ENCODE measurements at regions not wholly inside any gene's neighbourhood (a gene's known extent, or its start where the extent isn't known, plus 50 kb on each side); places are given as distances from the start of the nearest gene placed in this dataset.

- H3K9me3 ChIP-seq (ENCODE audit: low read depth) = no peaks in the 10 kb centered on the region
- H3K4me3 ChIP-seq = no peak overlapping the region
- H3K27me3 ChIP-seq = no peaks in the 10 kb centered on the region
- no peaks in the 10 kb centered on the region for H3K36me3 ChIP-seq
- H3K4me1 ChIP-seq (ENCODE audit: low read depth) = no peaks in the 10 kb centered on the region
- no peak for TF ChIP-seq CTCF (IDR thresholded peaks at IDR 0.05; ENCODE audit: low read depth, low read length)
- no peak for DNase-seq (ENCODE audit: low read depth in 1 of 2, low spot score in 1 of 2)
- H3K27ac ChIP-seq = no peak overlapping the region
Measured at GRCh38 chr1:219289171-219289570, 115.5 kb downstream of the LYPLAL1 start.

GRCh38 chr1:219283541-219283940 is 109.9 kb downstream of the LYPLAL1 start:
- no peak for TF ChIP-seq CTCF (IDR thresholded peaks at IDR 0.05; ENCODE audit: low read depth, low read length)
- Histone ChIP-seq H3K4me3 (no peak overlapping the region), H3K4me1 (ENCODE audit: low read depth) (no peaks in the 10 kb centered on the region), H3K36me3 (no peaks in the 10 kb centered on the region), H3K27ac (no peak overlapping the region), H3K27me3 (no peaks in the 10 kb centered on the region), H3K9me3 (ENCODE audit: low read depth) (no peaks in the 10 kb centered on the region)
- DNase-seq (ENCODE audit: low read depth in 1 of 2, low spot score in 1 of 2) = no peak

GRCh38 chr1:219281831-219282230 is 108.2 kb downstream of the LYPLAL1 start:
- TF ChIP-seq CTCF (IDR thresholded peaks at IDR 0.05; ENCODE audit: low read depth, low read length) = no peak
- Histone ChIP-seq H3K9me3 (ENCODE audit: low read depth) (no peaks in the 10 kb centered on the region), H3K36me3 (no peaks in the 10 kb centered on the region), H3K4me1 (ENCODE audit: low read depth) (no peaks in the 10 kb centered on the region), H3K27me3 (no peaks in the 10 kb centered on the region), H3K27ac (no peak overlapping the region), H3K4me3 (no peak overlapping the region)
- no peak for DNase-seq (ENCODE audit: low read depth in 1 of 2, low spot score in 1 of 2)

- no peaks in the 10 kb centered on the region for H3K4me1 ChIP-seq (ENCODE audit: low read depth)
- no peak overlapping the region for H3K27ac ChIP-seq
- H3K4me3 ChIP-seq = no peak overlapping the region
- H3K27me3 ChIP-seq = no peaks in the 10 kb centered on the region
- H3K36me3 ChIP-seq = no peaks in the 10 kb centered on the region
- TF ChIP-seq CTCF (IDR thresholded peaks at IDR 0.05; ENCODE audit: low read depth, low read length) = no peak
- DNase-seq (ENCODE audit: low read depth in 1 of 2, low spot score in 1 of 2) = peak in 1 of 2 donors; percentile 41
- no peaks in the 10 kb centered on the region for H3K9me3 ChIP-seq (ENCODE audit: low read depth)
Measured at GRCh38 chr1:219279017-219279770, 105.5 kb downstream of the LYPLAL1 start.

- Histone ChIP-seq H3K27ac (no peak overlapping the region), H3K9me3 (ENCODE audit: low read depth) (no peaks in the 10 kb centered on the region), H3K36me3 (no peaks in the 10 kb centered on the region), H3K27me3 (no peaks in the 10 kb centered on the region), H3K4me3 (no peak overlapping the region), H3K4me1 (ENCODE audit: low read depth) (no peaks in the 10 kb centered on the region)
- TF ChIP-seq CTCF (IDR thresholded peaks at IDR 0.05; ENCODE audit: low read depth, low read length) = no peak
- no peak for DNase-seq (ENCODE audit: low read depth in 1 of 2, low spot score in 1 of 2)
Measured at GRCh38 chr1:219278288-219278687, 104.6 kb downstream of the LYPLAL1 start.
